NCI-H524 treated with DMSO at 0.1 percent for 48 hours (cell line): ENCODE measurements at regions not wholly inside any gene's neighbourhood (a gene's known extent, or its start where the extent isn't known, plus 50 kb on each side); places are given as distances from the start of the nearest gene placed in this dataset.
"Not testable (repeated sequence)": the region's sequence is repeated elsewhere in the genome, so short reads cannot be mapped to it uniquely, and the experiment has no call there.

ENCODE experiments used
- DNase-seq: peaks from one replicate; lab custom pipeline; 2025; lab: John Stamatoyannopoulos, UW

GRCh38 chr3:197459571-197459970, 96.2 kb downstream of the BDH1 start:
- not testable (repeated sequence) for DNase-seq

- DNase-seq = no peak
Measured at GRCh38 chr3:197458906-197459470, 96.8 kb downstream of the BDH1 start.

GRCh38 chr3:197458179-197458707, 97.5 kb downstream of the BDH1 start:
- DNase-seq = no peak

GRCh38 chr3:197456261-197457091, 99.3 kb downstream of the BDH1 start:
- no peak for DNase-seq

GRCh38 chr3:197454841-197455240, 100.9 kb downstream of the BDH1 start:
- not testable (repeated sequence) for DNase-seq

- no peak for DNase-seq
Measured at GRCh38 chr3:197454014-197454413, 101.8 kb downstream of the BDH1 start.

- no peak for DNase-seq
Measured at GRCh38 chr3:197450810-197451209, 105.0 kb downstream of the BDH1 start.

- DNase-seq = no peak
Measured at GRCh38 chr3:197450308-197450707, 105.5 kb downstream of the BDH1 start.

GRCh38 chr3:197449181-197449580, 106.6 kb downstream of the BDH1 start:
- not testable (repeated sequence) for DNase-seq

- DNase-seq = not testable (repeated sequence)
Measured at GRCh38 chr3:197447781-197448180, 108.0 kb downstream of the BDH1 start.

GRCh38 chr3:197447057-197447456, 108.7 kb downstream of the BDH1 start:
- DNase-seq = no peak

GRCh38 chr3:197446700-197447056, 109.1 kb downstream of the BDH1 start:
- DNase-seq = no peak

- DNase-seq = no peak
Measured at GRCh38 chr3:197445896-197446699, 109.7 kb downstream of the BDH1 start.

- DNase-seq = no peak
Measured at GRCh38 chr3:197444793-197445379, 110.9 kb downstream of the BDH1 start.

- no peak for DNase-seq
Measured at GRCh38 chr3:197443506-197443905, 112.3 kb downstream of the BDH1 start.

GRCh38 chr3:197440717-197441303, 115.0 kb downstream of the BDH1 start:
- no peak for DNase-seq

- DNase-seq = no peak
Measured at GRCh38 chr3:197438906-197439305, 116.9 kb downstream of the BDH1 start.

GRCh38 chr3:197435426-197435825, 120.3 kb downstream of the BDH1 start:
- DNase-seq = no peak

- no peak for DNase-seq
Measured at GRCh38 chr3:197434830-197435229, 120.9 kb downstream of the BDH1 start.

GRCh38 chr3:197432384-197433127, 123.2 kb downstream of the BDH1 start:
- no peak for DNase-seq

GRCh38 chr3:197431346-197431910, 124.3 kb downstream of the BDH1 start:
- DNase-seq = no peak
